DMS79 (cell line): ENCODE measurements at regions not wholly inside any gene's neighbourhood (a gene's known extent, or its start where the extent isn't known, plus 50 kb on each side); places are given as distances from the start of the nearest gene placed in this dataset.
"Not testable (repeated sequence)": the region's sequence is repeated elsewhere in the genome, so short reads cannot be mapped to it uniquely, and the experiment has no call there.

Experiments
- DNase-seq: peaks from one replicate; lab custom pipeline; 2025; lab: John Stamatoyannopoulos, UW

GRCh38 chr19:13712767-13713201 lies 51.5 kb upstream of the MRI1 start:
- peak; percentile 63 for DNase-seq

DNA sequence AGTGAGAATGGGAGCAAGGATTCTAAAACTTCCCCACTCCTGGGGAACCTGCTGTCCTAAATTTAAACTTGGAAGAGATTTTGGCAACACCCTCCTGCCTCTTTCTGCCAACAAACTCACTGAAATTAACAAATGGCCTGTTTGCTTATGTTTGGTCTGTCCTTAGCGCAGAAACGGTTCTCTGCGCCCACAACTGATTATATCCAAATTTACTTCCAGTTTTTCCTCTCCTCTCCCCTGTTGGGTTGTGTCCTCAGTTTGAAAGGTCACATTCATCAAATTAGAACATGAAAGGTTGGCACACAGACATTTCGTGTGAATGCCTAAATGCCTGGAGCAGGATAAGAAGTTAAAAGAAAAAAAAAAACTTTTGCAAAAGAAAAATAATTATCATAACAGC lies 56.4 kb upstream of the MRI1 start:
- DNase-seq = no peak

- DNase-seq = no peak
Measured at GRCh38 chr19:13705928-13706447, 58.3 kb upstream of the MRI1 start.

DNA sequence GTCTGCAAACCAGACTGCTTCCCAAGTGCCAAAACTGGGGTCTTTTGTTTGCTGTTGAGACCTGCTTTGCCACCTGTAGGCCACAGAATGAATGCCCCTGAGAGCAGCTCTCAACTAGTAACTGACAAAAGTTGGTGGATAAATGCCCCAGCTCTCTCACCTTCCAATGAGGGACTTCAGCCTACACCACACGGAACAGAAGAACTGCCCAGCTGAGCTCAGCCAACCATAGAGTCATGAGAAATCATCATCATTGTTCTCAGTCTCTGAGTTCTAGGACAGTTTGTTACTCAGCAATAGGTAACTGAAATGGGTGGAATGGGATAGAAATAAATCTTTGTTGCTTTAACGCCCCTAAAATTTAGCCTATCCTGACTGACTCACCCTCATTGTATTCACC lies 59.1 kb upstream of the MRI1 start:
- no peak for DNase-seq

DNA sequence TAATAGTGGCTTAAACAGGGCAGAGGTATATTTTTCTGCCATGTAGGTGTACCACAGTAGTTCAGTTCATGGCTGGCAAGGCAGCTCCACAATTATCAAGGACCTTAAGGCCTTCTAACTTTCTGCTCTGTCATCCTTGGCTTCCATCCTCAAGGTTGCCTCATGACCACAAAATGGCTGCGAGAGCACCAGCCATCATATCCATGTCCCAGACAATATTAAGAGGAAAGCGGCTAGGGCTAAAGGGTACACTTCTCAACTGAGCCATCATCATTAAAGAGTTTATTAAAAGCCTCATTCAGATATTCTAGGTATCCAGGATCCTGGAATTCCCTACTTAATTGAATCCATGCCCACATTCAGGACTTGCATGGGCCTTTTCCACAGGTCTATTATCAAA lies 62.7 kb upstream of the MRI1 start:
- DNase-seq = no peak

GRCh38 chr19:13700621-13701020 lies 63.7 kb upstream of the MRI1 start:
- no peak for DNase-seq

- no peak for DNase-seq
Measured at GRCh38 chr19:13699786-13700185, 64.5 kb upstream of the MRI1 start.

DNA sequence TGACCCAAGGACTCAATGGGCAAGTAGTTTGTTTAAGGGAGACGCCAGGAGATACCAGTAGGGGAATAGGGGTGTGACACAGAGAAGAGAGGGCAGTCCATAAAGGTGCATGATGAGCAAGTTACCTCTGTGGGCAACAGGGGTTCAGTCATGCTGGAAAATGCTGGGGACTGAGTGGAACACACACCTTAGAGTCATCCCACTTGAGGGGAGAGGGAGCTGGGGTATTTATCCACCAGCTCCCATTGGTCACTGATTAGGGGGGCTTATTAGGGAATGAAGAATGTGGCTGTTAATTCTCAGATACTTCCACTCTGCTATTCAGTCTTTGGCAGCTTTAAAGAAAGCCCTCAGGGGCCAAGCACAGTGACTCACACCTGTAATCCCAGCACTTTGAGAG lies 67.5 kb upstream of the MRI1 start:
- no peak for DNase-seq

GRCh38 chr19:13693889-13694288 lies 70.4 kb upstream of the MRI1 start:
- DNase-seq = no peak

GRCh38 chr19:13691569-13692435 lies 72.5 kb upstream of the MRI1 start:
- DNase-seq = peak; percentile 96

GRCh38 chr19:13689085-13689484 lies 75.2 kb upstream of the MRI1 start:
- no peak for DNase-seq

DNA sequence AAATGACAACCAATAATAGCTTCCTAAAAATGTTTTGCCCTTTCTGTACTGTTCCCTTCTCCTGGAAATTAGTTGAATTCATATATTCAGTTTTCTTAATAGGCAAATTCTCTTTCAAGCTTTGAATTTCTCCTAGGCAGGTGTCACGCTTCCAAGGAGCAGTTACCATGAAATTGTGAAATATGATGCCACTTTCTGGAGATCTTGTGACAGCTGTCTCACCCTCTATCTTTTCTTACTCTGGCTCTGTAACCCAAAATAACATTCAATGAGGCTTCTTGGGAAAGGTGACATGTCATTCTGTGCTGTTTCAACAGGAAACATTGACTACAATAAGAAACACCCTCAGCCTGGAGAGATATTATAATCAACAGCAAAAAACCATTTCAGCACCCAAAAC lies 80.3 kb upstream of the MRI1 start:
- peak; percentile 36 for DNase-seq

DNA sequence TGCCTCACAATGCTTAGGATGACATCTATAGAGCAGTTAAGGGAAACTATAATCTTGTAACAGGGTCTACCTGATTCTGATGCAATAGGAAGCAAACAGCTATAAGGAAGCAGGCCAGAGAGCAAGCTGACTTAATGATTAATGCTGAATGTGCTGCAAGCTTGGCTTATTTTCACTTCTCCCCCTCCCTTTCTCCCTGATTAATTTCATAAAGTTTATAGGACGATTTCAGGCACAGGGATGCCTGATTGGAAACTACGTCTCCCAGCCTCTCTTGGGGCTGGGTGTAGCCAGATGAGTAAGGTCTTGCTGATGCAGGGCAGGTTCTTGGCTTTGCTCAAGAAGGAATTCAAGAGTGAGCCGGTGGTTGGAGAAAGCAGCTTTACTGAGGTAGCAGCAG lies 82.8 kb upstream of the MRI1 start:
- DNase-seq = no peak

GRCh38 chr19:13680708-13681360 lies 83.5 kb upstream of the MRI1 start:
- DNase-seq = not testable (repeated sequence)

GRCh38 chr19:13676967-13677366 lies 87.4 kb upstream of the MRI1 start:
- not testable (repeated sequence) for DNase-seq

GRCh38 chr19:13672480-13673175 lies 91.7 kb upstream of the MRI1 start:
- not testable (repeated sequence) for DNase-seq

DNA sequence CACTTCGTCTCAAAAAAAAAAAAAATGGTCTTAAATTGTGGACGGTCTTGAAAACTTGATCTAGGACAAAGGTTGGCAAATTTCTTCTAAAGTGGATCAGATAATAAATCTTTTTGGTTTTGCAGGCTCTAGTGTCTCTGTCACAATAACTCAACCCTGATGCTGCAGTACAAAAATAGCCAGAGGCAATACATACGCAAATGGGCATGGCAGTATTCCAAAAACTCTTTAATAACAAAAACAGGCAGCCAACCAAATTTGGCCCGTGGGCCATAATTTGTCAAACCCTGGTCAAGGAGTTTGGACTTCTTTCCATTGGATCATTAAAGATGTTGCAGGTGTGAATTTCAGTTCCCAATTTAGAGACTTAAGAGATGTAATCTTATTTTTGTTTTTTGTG lies 93.5 kb upstream of the MRI1 start:
- no peak for DNase-seq

- DNase-seq = no peak
Measured at GRCh38 chr19:13669780-13670355, 94.5 kb upstream of the MRI1 start.

GRCh38 chr19:13668964-13669363 lies 95.4 kb upstream of the MRI1 start:
- no peak for DNase-seq

- no peak for DNase-seq
Measured at GRCh38 chr19:13666165-13666564, 98.2 kb upstream of the MRI1 start.

GRCh38 chr19:13665125-13665905 lies 99.0 kb upstream of the MRI1 start:
- no peak for DNase-seq
